DND-41 (cell line): ENCODE measurements at regions not wholly inside any gene's neighbourhood (a gene's known extent, or its start where the extent isn't known, plus 50 kb on each side); places are given as distances from the start of the nearest gene placed in this dataset.

Experiments used
- EZH2 ChIP-seq: IDR thresholded peaks from 3 replicates; pipeline ENCODE4 v1.6.1; 2012; ENCODE audit warnings: borderline replicate concordance, low read depth, mild to moderate bottlenecking, moderate library complexity, low read length, inconsistent platforms; ENCODE audit not compliant: severe bottlenecking
- TF ChIP-seq, protein P1 (sequence below): IDR thresholded peaks from 2 replicates; pipeline ENCODE4 v1.5.1; 2012; ENCODE audit warnings: borderline replicate concordance, low read length, moderate library complexity, mild to moderate bottlenecking; ENCODE audit not compliant: poor library complexity, severe bottlenecking; ENCODE audit errors: extremely low read depth

DNA sequence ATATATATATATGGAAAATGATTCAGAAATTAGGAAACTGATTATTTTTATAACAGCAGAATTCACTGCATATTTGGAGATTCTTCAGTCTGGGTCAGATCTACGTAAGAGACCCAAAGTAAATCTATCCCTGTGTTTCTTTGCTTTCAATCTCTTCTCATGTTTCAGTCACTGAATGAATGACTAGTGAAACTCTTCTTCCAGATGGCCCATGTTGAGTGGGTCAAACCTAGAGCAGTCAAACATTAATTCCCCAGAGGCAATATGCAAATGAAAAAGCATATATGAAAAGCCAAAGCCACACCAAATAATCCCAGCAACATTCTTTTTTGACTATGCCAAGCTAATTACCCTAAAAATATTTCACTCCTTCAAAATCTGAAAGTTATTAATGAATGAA lies 317.3 kb downstream of the RBM43 start:
- no peak for TF ChIP-seq EZH2
- TF ChIP-seq, protein P1, sequence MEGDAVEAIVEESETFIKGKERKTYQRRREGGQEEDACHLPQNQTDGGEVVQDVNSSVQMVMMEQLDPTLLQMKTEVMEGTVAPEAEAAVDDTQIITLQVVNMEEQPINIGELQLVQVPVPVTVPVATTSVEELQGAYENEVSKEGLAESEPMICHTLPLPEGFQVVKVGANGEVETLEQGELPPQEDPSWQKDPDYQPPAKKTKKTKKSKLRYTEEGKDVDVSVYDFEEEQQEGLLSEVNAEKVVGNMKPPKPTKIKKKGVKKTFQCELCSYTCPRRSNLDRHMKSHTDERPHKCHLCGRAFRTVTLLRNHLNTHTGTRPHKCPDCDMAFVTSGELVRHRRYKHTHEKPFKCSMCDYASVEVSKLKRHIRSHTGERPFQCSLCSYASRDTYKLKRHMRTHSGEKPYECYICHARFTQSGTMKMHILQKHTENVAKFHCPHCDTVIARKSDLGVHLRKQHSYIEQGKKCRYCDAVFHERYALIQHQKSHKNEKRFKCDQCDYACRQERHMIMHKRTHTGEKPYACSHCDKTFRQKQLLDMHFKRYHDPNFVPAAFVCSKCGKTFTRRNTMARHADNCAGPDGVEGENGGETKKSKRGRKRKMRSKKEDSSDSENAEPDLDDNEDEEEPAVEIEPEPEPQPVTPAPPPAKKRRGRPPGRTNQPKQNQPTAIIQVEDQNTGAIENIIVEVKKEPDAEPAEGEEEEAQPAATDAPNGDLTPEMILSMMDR = no peak
